GM10248 (cell line): ENCODE measurements at regions not wholly inside any gene's neighbourhood (a gene's known extent, or its start where the extent isn't known, plus 50 kb on each side); places are given as distances from the start of the nearest gene placed in this dataset.

Experiments
- CTCF ChIA-PET: fragments of 300-600 bp; sonication (Branson Sonifier 250); formaldehyde crosslinking; extraction: SDS; loops from one replicate; lab custom pipeline; 2021; ENCODE audit warnings: antibody characterized with exemption; lab: Yijun Ruan, JAX
- POLR2A ChIA-PET: fragments of 350-650 bp; sonication (Branson Sonifier 250); formaldehyde crosslinking; extraction: SDS; loops from one replicate; lab custom pipeline; 2020; ENCODE audit warnings: antibody characterized with exemption; lab: Yijun Ruan, JAX
- DNase-seq: peaks from one replicate; pipeline ENCODE4 v3.0.0; 2012; ENCODE audit errors: extremely low spot score
- CTCF ChIP-seq: IDR thresholded peaks from 2 replicates; pipeline ENCODE4 v1.5.1; 2012; ENCODE audit warnings: mild to moderate bottlenecking, low read depth; ENCODE audit errors: extremely low read depth, missing control alignments, control extremely low read depth

GRCh38 chr1:67596674-67597073 lies 88.3 kb upstream of the GADD45A start:
- DNase-seq: no peak
- TF ChIP-seq CTCF: no peak
- ChIA-PET POLR2A (no interaction called here), CTCF (interaction anchor here (3.2 kb wide), 1 partner anchor 13 kb away, joined by 11 read pairs; no protein-coding TSS in a partner anchor)

GRCh38 chr1:67597336-67597735 lies 87.7 kb upstream of the GADD45A start:
- ChIA-PET POLR2A (no interaction called here), CTCF (interaction anchor here (1.2 to 3.2 kb wide), 2 partner anchors 12 kb away, joined by 3 to 11 read pairs; no protein-coding TSS in a partner anchor)
- DNase-seq: no peak
- no peak for TF ChIP-seq CTCF

- TF ChIP-seq CTCF: no peak
- DNase-seq: no peak
- ChIA-PET CTCF (no interaction called here), POLR2A (no interaction called here)
These were observed 85.9 kb upstream of the GADD45A start for GRCh38 chr1:67599085-67599484.

GRCh38 chr1:67601539-67601938 lies 83.5 kb upstream of the GADD45A start:
- ChIA-PET POLR2A (no interaction called here), CTCF (interaction anchor here (0.9 kb wide), 1 partner anchor 66 kb away, joined by 3 read pairs; no protein-coding TSS in a partner anchor)
- DNase-seq: no peak
- TF ChIP-seq CTCF: no peak

- no peak for TF ChIP-seq CTCF
- DNase-seq: no peak
- POLR2A ChIA-PET: no interaction called here
- CTCF ChIA-PET: no interaction called here
These were observed 83.0 kb upstream of the GADD45A start for GRCh38 chr1:67601955-67602354.

GRCh38 chr1:67604778-67605177 lies 80.2 kb upstream of the GADD45A start:
- CTCF ChIA-PET: interaction anchor here (1.0 to 1.4 kb wide), 5 partner anchors 11 to 841 kb away, joined by 3 to 4 read pairs (median 3); no protein-coding TSS in a partner anchor

More at GRCh38 chr1:67604778-67605177, 80.2 kb upstream of the GADD45A start:
- POLR2A ChIA-PET: no interaction called here
- no peak for TF ChIP-seq CTCF
- no peak for DNase-seq
